ENCODE measurements at regions not wholly inside any gene's neighbourhood (a gene's known extent, or its start where the extent isn't known, plus 50 kb on each side); places are given as distances from the start of the nearest gene placed in this dataset.

DNA sequence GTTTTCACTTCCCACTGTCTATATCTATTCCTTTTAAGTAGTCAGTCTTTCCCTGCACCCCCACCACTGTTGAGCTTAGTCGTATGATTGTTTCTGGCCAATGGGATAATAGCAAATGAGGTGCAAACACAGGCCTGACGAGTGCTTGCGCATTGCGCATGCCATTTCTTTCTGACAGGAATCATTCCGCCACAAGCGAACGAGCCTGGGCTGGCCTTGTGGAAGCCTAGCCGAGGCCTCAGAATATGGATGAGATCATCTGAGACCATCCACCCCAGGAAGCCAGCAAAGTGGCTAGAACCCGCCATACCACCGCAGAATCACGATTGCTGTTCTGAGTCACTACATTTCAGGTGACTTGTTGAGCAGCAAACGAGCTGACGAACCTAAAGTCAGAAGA, 52.2 kb upstream of the PRL start:
- Mint-ChIP-seq H3K27ac (no peak overlapping the region), H3K27me3 (no peaks in the 10 kb centered on the region), H3K36me3 (ENCODE audit: low read depth) (no peaks in the 10 kb centered on the region), H3K4me3 (no peak overlapping the region), H3K4me1 (ENCODE audit: low read depth) (no peaks in the 10 kb centered on the region), H3K9me3 (no peaks in the 10 kb centered on the region)
- TF ChIP-seq, protein P1, sequence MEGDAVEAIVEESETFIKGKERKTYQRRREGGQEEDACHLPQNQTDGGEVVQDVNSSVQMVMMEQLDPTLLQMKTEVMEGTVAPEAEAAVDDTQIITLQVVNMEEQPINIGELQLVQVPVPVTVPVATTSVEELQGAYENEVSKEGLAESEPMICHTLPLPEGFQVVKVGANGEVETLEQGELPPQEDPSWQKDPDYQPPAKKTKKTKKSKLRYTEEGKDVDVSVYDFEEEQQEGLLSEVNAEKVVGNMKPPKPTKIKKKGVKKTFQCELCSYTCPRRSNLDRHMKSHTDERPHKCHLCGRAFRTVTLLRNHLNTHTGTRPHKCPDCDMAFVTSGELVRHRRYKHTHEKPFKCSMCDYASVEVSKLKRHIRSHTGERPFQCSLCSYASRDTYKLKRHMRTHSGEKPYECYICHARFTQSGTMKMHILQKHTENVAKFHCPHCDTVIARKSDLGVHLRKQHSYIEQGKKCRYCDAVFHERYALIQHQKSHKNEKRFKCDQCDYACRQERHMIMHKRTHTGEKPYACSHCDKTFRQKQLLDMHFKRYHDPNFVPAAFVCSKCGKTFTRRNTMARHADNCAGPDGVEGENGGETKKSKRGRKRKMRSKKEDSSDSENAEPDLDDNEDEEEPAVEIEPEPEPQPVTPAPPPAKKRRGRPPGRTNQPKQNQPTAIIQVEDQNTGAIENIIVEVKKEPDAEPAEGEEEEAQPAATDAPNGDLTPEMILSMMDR (IDR thresholded peaks at IDR 0.05): no peak
- ChIA-PET CTCF (interaction anchor here (0.6 kb wide), 1 partner anchor 488 kb away, joined by 4 read pairs; no protein-coding TSS in a partner anchor), POLR2A (no interaction called here)
- Histone ChIP-seq H3K4me1 (ENCODE audit: insufficient read depth, low read length) (no peaks in the 10 kb centered on the region), H3K27ac (ENCODE audit: low read depth in 1 of 2, low read length in 2 of 2) (no peak overlapping the region), H3K27me3 (ENCODE audit: control insufficient read depth in 1 of 2, insufficient read depth in 2 of 2, low read length in 2 of 2) (no peaks in the 10 kb centered on the region), H3K9me3 (ENCODE audit: control insufficient read depth in 1 of 2, insufficient read depth in 1 of 2, low read length in 2 of 2) (peaks cover 0 to 3% of the 10 kb centered on the region in 2 experiments), H3K36me3 (ENCODE audit: insufficient read depth, low read length) (no peaks in the 10 kb centered on the region), H3K4me3 (ENCODE audit: low read length) (no peak overlapping the region)
- ATAC-seq (ENCODE audit: poor library complexity) (no peak), DNase-seq (no peak)
- intact Hi-C loops (cut with DNase I, micrococcal nuclease): no loop called here

- DNase-seq (no peak), ATAC-seq (ENCODE audit: poor library complexity) (no peak)
- Histone ChIP-seq H3K36me3 (ENCODE audit: insufficient read depth, low read length) (no peaks in the 10 kb centered on the region), H3K9me3 (ENCODE audit: control insufficient read depth in 1 of 2, insufficient read depth in 1 of 2, low read length in 2 of 2) (peaks cover 0 to 3% of the 10 kb centered on the region in 2 experiments), H3K27me3 (ENCODE audit: control insufficient read depth in 1 of 2, insufficient read depth in 2 of 2, low read length in 2 of 2) (no peaks in the 10 kb centered on the region), H3K4me1 (ENCODE audit: insufficient read depth, low read length) (no peaks in the 10 kb centered on the region), H3K27ac (ENCODE audit: low read depth in 1 of 2, low read length in 2 of 2) (no peak overlapping the region), H3K4me3 (ENCODE audit: low read length) (no peak overlapping the region)
- ChIA-PET CTCF (interaction anchor here (0.6 kb wide), 1 partner anchor 488 kb away, joined by 4 read pairs; no protein-coding TSS in a partner anchor), POLR2A (no interaction called here)
- intact Hi-C loops (cut with DNase I, micrococcal nuclease): no loop called here
- H3K9me3 Mint-ChIP-seq: no peaks in the 10 kb centered on the region
- no peaks in the 10 kb centered on the region for H3K27me3 Mint-ChIP-seq
- no peak overlapping the region for H3K4me3 Mint-ChIP-seq
- TF ChIP-seq, protein P1 (IDR thresholded peaks at IDR 0.05): no peak
- no peak overlapping the region for H3K27ac Mint-ChIP-seq
- H3K36me3 Mint-ChIP-seq (ENCODE audit: low read depth): no peaks in the 10 kb centered on the region
- H3K4me1 Mint-ChIP-seq (ENCODE audit: low read depth): no peaks in the 10 kb centered on the region
Measured at GRCh38 chr6:22349528-22349927, 52.7 kb upstream of the PRL start.

DNA sequence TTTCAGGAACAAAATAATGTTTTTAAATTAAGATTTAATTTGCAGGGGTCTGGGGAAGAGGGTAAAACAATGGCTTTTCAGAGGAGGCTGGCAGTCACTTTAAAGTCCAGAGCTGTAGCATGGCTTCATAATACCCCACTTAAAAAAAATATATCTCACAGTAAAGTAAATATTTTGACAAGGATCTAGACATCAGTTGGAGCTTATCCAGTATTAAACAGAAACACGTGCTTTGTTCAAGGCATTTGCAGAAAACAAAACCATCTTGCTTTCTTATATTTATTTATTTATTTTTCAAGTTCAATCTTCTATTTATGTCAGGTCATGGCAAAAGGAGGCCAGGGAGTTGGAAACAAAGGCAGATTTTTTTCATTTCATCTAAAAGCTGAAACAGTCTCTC, 53.3 kb upstream of the PRL start:
- Mint-ChIP-seq H3K4me1 (ENCODE audit: low read depth) (no peaks in the 10 kb centered on the region), H3K27me3 (no peaks in the 10 kb centered on the region), H3K4me3 (no peak overlapping the region), H3K9me3 (no peaks in the 10 kb centered on the region), H3K36me3 (ENCODE audit: low read depth) (no peaks in the 10 kb centered on the region), H3K27ac (no peak overlapping the region)
- Histone ChIP-seq H3K27ac (ENCODE audit: low read depth in 1 of 2, low read length in 2 of 2) (no peak overlapping the region), H3K4me1 (ENCODE audit: insufficient read depth, low read length) (no peaks in the 10 kb centered on the region), H3K27me3 (ENCODE audit: control insufficient read depth in 1 of 2, insufficient read depth in 2 of 2, low read length in 2 of 2) (no peaks in the 10 kb centered on the region), H3K4me3 (ENCODE audit: low read length) (no peak overlapping the region), H3K9me3 (ENCODE audit: control insufficient read depth in 1 of 2, insufficient read depth in 1 of 2, low read length in 2 of 2) (peaks cover 0 to 3% of the 10 kb centered on the region in 2 experiments), H3K36me3 (ENCODE audit: insufficient read depth, low read length) (no peaks in the 10 kb centered on the region)
- intact Hi-C loops (cut with DNase I, micrococcal nuclease): no loop called here
- DNase-seq (no peak), ATAC-seq (ENCODE audit: poor library complexity) (no peak)
- ChIA-PET POLR2A (no interaction called here), CTCF (no interaction called here)
- TF ChIP-seq, protein P1 (IDR thresholded peaks at IDR 0.05): no peak

Data from CD4-positive, alpha-beta T cell (primary cell).